IMR-90 (cell line): ENCODE measurements at regions not wholly inside any gene's neighbourhood (a gene's known extent, or its start where the extent isn't known, plus 50 kb on each side); places are given as distances from the start of the nearest gene placed in this dataset.
"Not testable (repeated sequence)": the region's sequence is repeated elsewhere in the genome, so short reads cannot be mapped to it uniquely, and the experiment has no call there.

Experiments
- ATAC-seq: fragments of 200-7000 bp; cut with Tn5 transposase; 2 replicates; pipeline ENCODE4 v1.9.1; 2020; ENCODE audit warnings: low read depth, mild to moderate bottlenecking, moderate library complexity
- BruUV-seq: library from RNA; stranded (reverse); fragments of 400-500 nt; replicated peaks from 2 replicates; lab custom pipeline; 2021; lab: Mats Ljungman, UMichigan
- CTCF ChIA-PET: fragments of 300-600 bp; formaldehyde crosslinking; extraction: SDS; loops from one replicate; lab custom pipeline; 2021; ENCODE audit warnings: antibody characterized with exemption; lab: Yijun Ruan, JAX
- POLR2A ChIA-PET: fragments of 300-600 bp; sonication (Branson Sonifier 250); formaldehyde crosslinking; loops from one replicate; lab custom pipeline; 2022; ENCODE audit warnings: antibody characterized with exemption; ENCODE audit not compliant: unreplicated experiment; lab: Charles Lee
- DNase-seq: peaks from one replicate; pipeline ENCODE4 v3.0.0; 2013
- H2AFZ ChIP-seq: replicated peaks from 2 replicates; pipeline ENCODE3; 2013; ENCODE audit warnings: low read length, mild to moderate bottlenecking; ENCODE audit not compliant: poor library complexity
- H2AK5ac ChIP-seq: 2 replicates; pipeline ENCODE4 v1.6.1; 2013; ENCODE audit warnings: low read depth, low read length, inconsistent platforms
- H2AK9ac ChIP-seq: replicated peaks from 2 replicates; pipeline ENCODE3; 2013; ENCODE audit warnings: mild to moderate bottlenecking, low read depth, low read length, moderate library complexity; ENCODE audit not compliant: poor library complexity
- H2BK120ac ChIP-seq: 2 replicates; pipeline ENCODE4 v1.6.1; 2013; ENCODE audit warnings: low read depth, low read length, inconsistent platforms
- H2BK15ac ChIP-seq: 3 replicates; pipeline ENCODE4 v1.6.1; 2013; ENCODE audit warnings: low read depth, low read length, inconsistent platforms
- H2BK20ac ChIP-seq: 2 replicates; pipeline ENCODE4 v1.6.1; 2013; ENCODE audit warnings: low read depth, mild to moderate bottlenecking, inconsistent platforms, low read length, moderate library complexity
- H2BK5ac ChIP-seq: 2 replicates; pipeline ENCODE4 v1.6.1; 2013; ENCODE audit warnings: mild to moderate bottlenecking, low read depth, low read length, inconsistent platforms; ENCODE audit not compliant: poor library complexity, severe bottlenecking
- H3K14ac ChIP-seq: replicated peaks from 2 replicates; pipeline ENCODE4 v1.6.1; 2013; ENCODE audit warnings: low read depth, low read length, inconsistent platforms
- H3K18ac ChIP-seq: 2 replicates; pipeline ENCODE4 v1.6.1; 2013; ENCODE audit warnings: low read depth, low read length, control low read depth
- H3K23ac ChIP-seq: 2 replicates; pipeline ENCODE4 v1.6.1; 2013; ENCODE audit warnings: low read depth, low read length, inconsistent platforms
- H3K27ac ChIP-seq: 2 replicates; pipeline ENCODE4 v1.5.1; 2013; ENCODE audit warnings: mild to moderate bottlenecking, control low read depth, low read length; ENCODE audit not compliant: insufficient read depth
- H3K27me3 ChIP-seq: 2 replicates; pipeline ENCODE4 v1.6.1; 2013; ENCODE audit warnings: low read length; ENCODE audit not compliant: control insufficient read depth, insufficient read depth
- H3K36me3 ChIP-seq: 2 replicates; pipeline ENCODE4 v1.6.1; 2013; ENCODE audit warnings: low read length, mixed read lengths; ENCODE audit not compliant: control insufficient read depth, insufficient read depth
- H3K4ac ChIP-seq: 2 replicates; pipeline ENCODE4 v1.6.1; 2013; ENCODE audit warnings: low read depth, low read length, inconsistent platforms
- H3K4me1 ChIP-seq: 2 replicates; pipeline ENCODE4 v1.6.1; 2013; ENCODE audit warnings: low read length, mixed read lengths; ENCODE audit not compliant: control insufficient read depth, insufficient read depth
- H3K4me2 ChIP-seq: 2 replicates; pipeline ENCODE4 v1.6.1; 2013; ENCODE audit warnings: low read depth, mild to moderate bottlenecking, control low read depth, low read length, moderate library complexity
- H3K4me3 ChIP-seq: 2 replicates; pipeline ENCODE4 v1.5.1; 2013; ENCODE audit warnings: low read depth, mild to moderate bottlenecking, control low read depth, low read length, moderate library complexity; ENCODE audit not compliant: insufficient read depth
- H3K56ac ChIP-seq: 2 replicates; pipeline ENCODE4 v1.6.1; 2013; ENCODE audit warnings: low read length, inconsistent platforms; ENCODE audit not compliant: insufficient read depth; ENCODE audit errors: extremely low read depth
- H3K79me1 ChIP-seq, 2 experiments: 2 replicates each; pipeline ENCODE4 v1.6.1; 2013; ENCODE audit warnings: low read length in 2 of 2, inconsistent platforms in 1 of 2, low read depth in 1 of 2
- H3K9ac ChIP-seq: 2 replicates; pipeline ENCODE4 v1.6.1; 2013; ENCODE audit warnings: low read depth, low read length, control low read depth
- H3K9me1 ChIP-seq: 2 replicates; pipeline ENCODE4 v1.6.1; 2013; ENCODE audit warnings: low read length, inconsistent platforms; ENCODE audit not compliant: insufficient read depth
- H3K9me3 ChIP-seq: 2 replicates; pipeline ENCODE4 v1.6.1; 2013; ENCODE audit warnings: low read length; ENCODE audit not compliant: control insufficient read depth, insufficient read depth
- H4K20me1 ChIP-seq: 2 replicates; pipeline ENCODE4 v1.6.1; 2013; ENCODE audit warnings: low read length, inconsistent platforms; ENCODE audit not compliant: insufficient read depth
- H4K5ac ChIP-seq: 2 replicates; pipeline ENCODE4 v1.6.1; 2013; ENCODE audit warnings: mild to moderate bottlenecking, low read depth, low read length, control low read depth
- H4K8ac ChIP-seq, 2 experiments: 2 replicates each; pipeline ENCODE4 v1.6.1; 2013; ENCODE audit warnings: low read depth in 2 of 2, low read length in 2 of 2, control low read depth in 1 of 2, inconsistent platforms in 1 of 2
- H4K91ac ChIP-seq: 2 replicates; pipeline ENCODE4 v1.6.1; 2013; ENCODE audit warnings: low read depth, low read length, inconsistent platforms; ENCODE audit not compliant: insufficient read depth
- CHD1 ChIP-seq: IDR thresholded peaks from 2 replicates; pipeline ENCODE4 v1.6.1; 2012; ENCODE audit warnings: low read depth, low read length, improper control_type of control experiment
- FOS ChIP-seq: fragments of 150-350 bp; IDR thresholded peaks from 2 replicates; pipeline ENCODE4 v1.6.1; 2016; ENCODE audit warnings: low read depth, low read length
- POLR2A ChIP-seq: IDR thresholded peaks from 2 replicates; pipeline ENCODE4 v1.6.1; 2012; ENCODE audit warnings: mild to moderate bottlenecking, low read depth, low read length
- WGBS, 2 experiments: methylation state at CpG; one replicate each; pipeline versions ENCODE4 v1.1.5 to v1.1.7; 2013; ENCODE audit warnings: missing lambda C conversion rate in 2 of 2; ENCODE audit not compliant: insufficient read length in 1 of 2; ENCODE audit errors: extremely low coverage in 2 of 2; 5-methylcytosine and 5-hydroxymethylcytosine counted together
- dilution Hi-C: fragments of 300-500 bp; cut with HindIII; formaldehyde crosslinking; loops from one replicate; pipeline ENCODE4 v1.14.3; 2018; ENCODE audit warnings: low sequenced_read_pairs; ENCODE audit not compliant: unreplicated experiment
- in situ Hi-C: fragments of 300-500 bp; cut with MboI; formaldehyde crosslinking; loops from 3 replicates; pipeline ENCODE4 v1.14.3; 2019; ENCODE audit warnings: low sequenced_read_pairs, inconsistent platforms, mixed read lengths
- intact Hi-C: fragments of 100-400 bp; cut with micrococcal nuclease; formaldehyde crosslinking; loops from 2 replicates; pipeline ENCODE4 v1.10.0; 2022
- TF ChIP-seq, protein P1 (sequence below): conservative IDR thresholded peaks from 2 replicates; pipeline ENCODE4 v1.5.1; 2012; ENCODE audit warnings: mild to moderate bottlenecking, low read depth, low read length, improper control_type of control experiment

GRCh38 chr3:106108925-106109324 is 240.1 kb upstream of the CBLB start:
- H4K20me1 ChIP-seq = no peaks in the 10 kb centered on the region
- no peak overlapping the region for H2BK20ac ChIP-seq
- no peak overlapping the region for H3K23ac ChIP-seq
- H2AK9ac ChIP-seq = no peak overlapping the region
- no peaks in the 10 kb centered on the region for H3K9me3 ChIP-seq
- no peak overlapping the region for H3K9ac ChIP-seq
- POLR2A ChIA-PET = no interaction called here
- H3K14ac ChIP-seq = no peak overlapping the region
- WGBS, 2 experiments = no CpG with 5 or more reads among the region's 2 CpGs
- no peak for TF ChIP-seq CHD1
- no peak for TF ChIP-seq FOS
- TF ChIP-seq, protein P1, sequence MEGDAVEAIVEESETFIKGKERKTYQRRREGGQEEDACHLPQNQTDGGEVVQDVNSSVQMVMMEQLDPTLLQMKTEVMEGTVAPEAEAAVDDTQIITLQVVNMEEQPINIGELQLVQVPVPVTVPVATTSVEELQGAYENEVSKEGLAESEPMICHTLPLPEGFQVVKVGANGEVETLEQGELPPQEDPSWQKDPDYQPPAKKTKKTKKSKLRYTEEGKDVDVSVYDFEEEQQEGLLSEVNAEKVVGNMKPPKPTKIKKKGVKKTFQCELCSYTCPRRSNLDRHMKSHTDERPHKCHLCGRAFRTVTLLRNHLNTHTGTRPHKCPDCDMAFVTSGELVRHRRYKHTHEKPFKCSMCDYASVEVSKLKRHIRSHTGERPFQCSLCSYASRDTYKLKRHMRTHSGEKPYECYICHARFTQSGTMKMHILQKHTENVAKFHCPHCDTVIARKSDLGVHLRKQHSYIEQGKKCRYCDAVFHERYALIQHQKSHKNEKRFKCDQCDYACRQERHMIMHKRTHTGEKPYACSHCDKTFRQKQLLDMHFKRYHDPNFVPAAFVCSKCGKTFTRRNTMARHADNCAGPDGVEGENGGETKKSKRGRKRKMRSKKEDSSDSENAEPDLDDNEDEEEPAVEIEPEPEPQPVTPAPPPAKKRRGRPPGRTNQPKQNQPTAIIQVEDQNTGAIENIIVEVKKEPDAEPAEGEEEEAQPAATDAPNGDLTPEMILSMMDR = no peak
- no peak for TF ChIP-seq POLR2A
- H3K9me1 ChIP-seq = no peaks in the 10 kb centered on the region
- ATAC-seq = no peak
- no peak overlapping the region for H2BK15ac ChIP-seq
- H4K5ac ChIP-seq = no peak overlapping the region
- no peaks in the 10 kb centered on the region for H3K79me1 ChIP-seq
- H3K4me3 ChIP-seq = no peak overlapping the region
- no peak overlapping the region for H3K4ac ChIP-seq
- H3K27me3 ChIP-seq = no peaks in the 10 kb centered on the region
- H3K18ac ChIP-seq = no peak overlapping the region
- no peaks in the 10 kb centered on the region for H3K4me1 ChIP-seq
- no peak overlapping the region for H2BK120ac ChIP-seq
- dilution Hi-C loops (no loop called here), intact Hi-C loops (no loop called here), in situ Hi-C loops (no loop called here)
- no peak overlapping the region for H3K56ac ChIP-seq
- H4K8ac ChIP-seq = no peak overlapping the region
- no TSS peak for BruUV-seq
- no peak overlapping the region for H2BK5ac ChIP-seq
- CTCF ChIA-PET = no interaction called here
- no peak overlapping the region for H2AK5ac ChIP-seq
- H3K4me2 ChIP-seq = no peak overlapping the region
- H2AFZ ChIP-seq = no peak overlapping the region
- DNase-seq = no peak
- H3K36me3 ChIP-seq = no peaks in the 10 kb centered on the region
- no peak overlapping the region for H3K27ac ChIP-seq
- no peak overlapping the region for H4K91ac ChIP-seq

DNA sequence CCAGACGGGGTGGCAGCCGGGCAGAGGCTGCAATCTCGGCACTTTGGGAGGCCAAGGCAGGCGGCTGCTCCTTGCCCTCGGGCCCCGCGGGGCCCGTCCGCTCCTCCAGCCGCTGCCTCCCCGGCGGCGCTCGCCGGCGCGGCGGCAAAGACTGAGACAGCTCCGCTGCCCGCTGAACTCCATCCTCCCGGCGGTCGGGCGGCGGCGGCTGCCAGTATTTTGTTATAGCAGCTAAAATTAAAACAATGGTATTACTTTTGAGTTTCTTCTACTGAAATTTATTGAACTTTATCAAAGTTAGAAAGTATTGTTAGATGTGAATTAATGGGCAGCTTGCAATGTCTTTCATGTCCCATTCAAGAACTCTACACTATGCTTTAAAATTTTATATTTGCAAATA is 243.7 kb upstream of the CBLB start:
- POLR2A ChIA-PET, BruUV-seq, H2AK9ac ChIP-seq, H3K14ac ChIP-seq, DNase-seq, H3K4me2 ChIP-seq, H4K5ac ChIP-seq, H3K36me3 ChIP-seq, H2BK120ac ChIP-seq, H2AK5ac ChIP-seq, H3K4me3 ChIP-seq, dilution Hi-C loops, H3K27me3 ChIP-seq, H2BK5ac ChIP-seq, H3K4ac ChIP-seq, H2BK15ac ChIP-seq, CTCF ChIA-PET, H4K20me1 ChIP-seq, H3K27ac ChIP-seq, H3K4me1 ChIP-seq, intact Hi-C loops, H2BK20ac ChIP-seq, ATAC-seq, H3K9me1 ChIP-seq, H3K9ac ChIP-seq, in situ Hi-C loops, H3K79me1 ChIP-seq, H4K91ac ChIP-seq, H3K56ac ChIP-seq, H3K23ac ChIP-seq, H3K18ac ChIP-seq, H3K9me3 ChIP-seq, H4K8ac ChIP-seq, H2AFZ ChIP-seq: not testable (repeated sequence)
- WGBS, 2 experiments = no CpG with 5 or more reads among the region's 26 CpGs
